PC-3 (cell line): ENCODE measurements at regions not wholly inside any gene's neighbourhood (a gene's known extent, or its start where the extent isn't known, plus 50 kb on each side); places are given as distances from the start of the nearest gene placed in this dataset.

Source experiments
- ATAC-seq: fragments of 200-7000 bp; cut with Tn5 transposase; 2 replicates; pipeline ENCODE4 v1.9.1; 2020; ENCODE audit warnings: mild to moderate bottlenecking, moderate library complexity
- BruUV-seq: library from RNA; stranded (reverse); fragments of 400-500 nt; replicated peaks from 2 replicates; lab custom pipeline; 2021; lab: Mats Ljungman, UMichigan
- CTCF ChIA-PET: fragments of 300-600 bp; sonication (Branson Sonifier 250); formaldehyde crosslinking; loops from one replicate; lab custom pipeline; 2022; ENCODE audit warnings: antibody characterized with exemption; lab: Charles Lee
- POLR2A ChIA-PET: fragments of 300-600 bp; sonication (Branson Sonifier 250); formaldehyde crosslinking; loops from one replicate; lab custom pipeline; 2022; ENCODE audit warnings: antibody characterized with exemption; ENCODE audit not compliant: unreplicated experiment; lab: Charles Lee
- DNase-seq: peaks from one replicate; pipeline ENCODE4 v3.0.0-alpha.2; 2015
- H2AFZ ChIP-seq: fragments of 300-600 bp; sonication (generic); 2 replicates; pipeline ENCODE4 v1.6.0; 2016; ENCODE audit warnings: antibody characterized with exemption, low read length
- H3F3A ChIP-seq: fragments of 300-600 bp; sonication (generic); one replicate; pipeline ENCODE4 v1.6.0; 2017; ENCODE audit warnings: antibody characterized with exemption, low read length, control low read depth, mild to moderate bottlenecking; ENCODE audit not compliant: unreplicated experiment
- H3K27ac ChIP-seq: fragments of 300-600 bp; sonication (generic); 2 replicates; pipeline ENCODE4 v1.5.1; 2016; ENCODE audit warnings: mild to moderate bottlenecking, low read length
- H3K27me3 ChIP-seq: fragments of 300-600 bp; sonication (generic); 2 replicates; pipeline ENCODE4 v1.6.1; 2016; ENCODE audit warnings: low read length, mixed read lengths
- H3K36me3 ChIP-seq: fragments of 300-600 bp; sonication (generic); 2 replicates; pipeline ENCODE4 v1.6.1; 2016; ENCODE audit warnings: low read depth, mixed run types, low read length, mixed read lengths
- H3K4me1 ChIP-seq: fragments of 300-600 bp; sonication (generic); 2 replicates; pipeline ENCODE4 v1.5.1; 2016; ENCODE audit warnings: low read length; ENCODE audit not compliant: insufficient read depth
- H3K4me2 ChIP-seq: fragments of 300-600 bp; sonication (generic); 2 replicates; pipeline ENCODE4 v1.6.0; 2016; ENCODE audit warnings: low read length
- H3K4me3 ChIP-seq: fragments of 300-600 bp; sonication (generic); 2 replicates; pipeline ENCODE4 v1.5.1; 2016; ENCODE audit warnings: mild to moderate bottlenecking, low read length, mixed read lengths
- H3K79me2 ChIP-seq: fragments of 300-600 bp; sonication (generic); 2 replicates; pipeline ENCODE4 v1.6.1; 2017; ENCODE audit warnings: low read length, mixed read lengths
- H3K9ac ChIP-seq: fragments of 300-600 bp; sonication (generic); 2 replicates; pipeline ENCODE4 v1.6.0; 2016; ENCODE audit warnings: mild to moderate bottlenecking, low read length
- H3K9me2 ChIP-seq: fragments of 300-600 bp; sonication (generic); replicated peaks from 2 replicates; pipeline ENCODE4 v1.6.1; 2016; ENCODE audit warnings: mixed run types, low read length, mixed read lengths
- H3K9me3 ChIP-seq: fragments of 300-600 bp; sonication (generic); 2 replicates; pipeline ENCODE4 v1.6.1; 2016; ENCODE audit warnings: low read length, mixed read lengths
- H4K20me1 ChIP-seq: fragments of 300-600 bp; sonication (generic); 2 replicates; pipeline ENCODE4 v1.6.1; 2016; ENCODE audit warnings: low read length, mixed read lengths
- CTCF ChIP-seq: fragments of 300-600 bp; sonication (generic); conservative IDR thresholded peaks from 2 replicates; pipeline ENCODE4 v1.5.1; 2017; ENCODE audit warnings: antibody characterized with exemption, low read depth, mild to moderate bottlenecking, low read length
- EZH2 ChIP-seq: fragments of 300-600 bp; sonication (generic); IDR thresholded peaks from one replicate; pipeline ENCODE4 v1.6.1; 2017; ENCODE audit warnings: antibody characterized with exemption, mild to moderate bottlenecking, low read length; ENCODE audit not compliant: unreplicated experiment
- EZH2phosphoT487 ChIP-seq: fragments of 300-600 bp; sonication (generic); IDR thresholded peaks from 2 replicates; pipeline ENCODE4 v1.6.1; 2018; ENCODE audit warnings: mild to moderate bottlenecking, antibody characterized with exemption, low read length, borderline replicate concordance
- intact Hi-C: fragments of 100-400 bp; cut with micrococcal nuclease; formaldehyde crosslinking; loops from 2 replicates; pipeline ENCODE4 v1.9.0; 2023

DNA sequence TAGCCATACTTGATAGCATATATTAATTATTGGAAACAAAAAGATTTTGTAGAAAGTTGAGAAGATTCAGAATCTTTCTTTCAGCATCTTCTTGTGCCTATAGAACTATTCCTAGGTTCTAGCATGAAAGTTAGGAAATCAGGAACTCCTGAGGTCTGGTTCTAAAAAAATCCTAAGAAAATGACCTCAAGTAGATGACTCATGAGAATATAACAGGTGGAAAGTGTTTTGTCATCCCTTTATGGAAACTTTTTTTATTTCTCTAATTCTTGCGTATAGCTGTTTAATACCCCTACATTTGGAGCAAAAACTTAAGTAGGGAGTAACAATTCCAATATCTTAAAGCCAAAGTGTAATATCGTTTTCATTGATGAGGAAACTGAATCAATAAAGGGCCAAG, 574.1 kb downstream of the NR2F1-AS1 start:
- H3K4me2 ChIP-seq: no peak overlapping the region
- no peaks in the 10 kb centered on the region for H3K9me3 ChIP-seq
- ATAC-seq: no peak
- H3K27me3 ChIP-seq: no peaks in the 10 kb centered on the region
- no peaks in the 10 kb centered on the region for H3K36me3 ChIP-seq
- peak; percentile 19 for DNase-seq
- no peaks in the 10 kb centered on the region for H3F3A ChIP-seq
- TF ChIP-seq EZH2: no peak
- no peak for TF ChIP-seq EZH2phosphoT487
- no peak for TF ChIP-seq CTCF
- no peaks in the 10 kb centered on the region for H3K4me1 ChIP-seq
- H3K9ac ChIP-seq: no peak overlapping the region
- H2AFZ ChIP-seq: no peak overlapping the region
- H3K79me2 ChIP-seq: no peaks in the 10 kb centered on the region
- H4K20me1 ChIP-seq: no peaks in the 10 kb centered on the region
- BruUV-seq: no TSS peak
- H3K9me2 ChIP-seq: 0 out of 2 replicates have a peak, but pooled peaks cover 5% of the 10 kb centered on the region
- ChIA-PET CTCF (interaction anchor here (0.7 kb wide), 1 partner anchor 699 kb away, joined by 3 read pairs; no protein-coding TSS in a partner anchor), POLR2A (no interaction called here)
- H3K27ac ChIP-seq: no peak overlapping the region
- no peak overlapping the region for H3K4me3 ChIP-seq
- intact Hi-C loops: no loop called here

DNA sequence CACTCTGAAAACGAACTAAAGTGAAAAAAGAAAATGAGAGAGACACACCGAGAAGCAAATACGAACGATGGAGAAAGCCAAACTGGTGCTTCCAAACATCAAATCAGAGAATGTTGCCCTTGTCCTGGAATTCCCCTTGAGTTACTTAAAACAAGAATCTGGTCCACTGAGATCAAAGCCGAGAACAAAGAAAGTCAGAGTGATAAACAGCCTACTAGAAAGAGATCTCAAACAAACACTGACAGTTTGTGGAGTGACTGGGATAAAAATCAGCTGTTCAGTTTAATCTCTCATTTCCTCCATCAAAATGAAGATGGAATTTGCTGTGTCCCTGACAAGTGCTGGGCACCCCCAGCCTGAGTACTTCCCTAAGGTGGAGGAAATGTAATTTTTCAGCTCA, 582.6 kb downstream of the NR2F1-AS1 start:
- Histone ChIP-seq H3K9me3 (no peaks in the 10 kb centered on the region), H3K27me3 (no peaks in the 10 kb centered on the region), H4K20me1 (no peaks in the 10 kb centered on the region), H3K9ac (no peak overlapping the region), H3K4me2 (no peak overlapping the region), H3K27ac (no peak overlapping the region), H3K36me3 (no peaks in the 10 kb centered on the region), H3K9me2 (no peaks in the 10 kb centered on the region), H2AFZ (no peak overlapping the region), H3K4me3 (no peak overlapping the region), H3K4me1 (no peaks in the 10 kb centered on the region), H3K79me2 (no peaks in the 10 kb centered on the region), H3F3A (no peaks in the 10 kb centered on the region)
- TF ChIP-seq CTCF (no peak), EZH2 (no peak), EZH2phosphoT487 (no peak)
- DNase-seq (no peak), ATAC-seq (no peak)
- CTCF ChIA-PET: no interaction called here
- BruUV-seq: no TSS peak
- intact Hi-C loops: no loop called here
- POLR2A ChIA-PET: no interaction called here

DNA sequence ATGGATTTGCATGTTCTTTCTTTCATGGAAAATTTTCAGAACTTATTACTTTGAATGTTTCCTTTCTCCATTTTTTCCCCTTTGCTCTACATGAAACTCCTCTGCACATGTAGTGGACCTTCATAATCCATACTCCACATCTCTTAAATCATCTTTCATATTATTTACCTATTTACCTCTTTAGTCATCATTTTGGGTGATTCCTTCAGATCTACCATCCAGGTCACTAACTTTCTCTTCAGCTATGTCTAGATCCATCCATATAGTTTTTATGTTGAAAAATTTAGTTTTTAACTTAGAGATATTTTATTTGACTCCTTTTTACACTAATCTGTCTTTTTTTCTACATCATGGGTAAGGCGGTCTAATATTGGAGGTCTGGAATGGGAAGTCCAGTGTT, 586.6 kb downstream of the NR2F1-AS1 start:
- ChIA-PET CTCF (no interaction called here), POLR2A (no interaction called here)
- H3K79me2 ChIP-seq: no peaks in the 10 kb centered on the region
- no peaks in the 10 kb centered on the region for H3K36me3 ChIP-seq
- H4K20me1 ChIP-seq: no peaks in the 10 kb centered on the region
- H3K9me3 ChIP-seq: no peaks in the 10 kb centered on the region
- intact Hi-C loops: no loop called here
- no peak for TF ChIP-seq EZH2phosphoT487
- no TSS peak for BruUV-seq
- DNase-seq (no peak), ATAC-seq (no peak)
- H2AFZ ChIP-seq: no peak overlapping the region
- H3K27ac ChIP-seq: no peak overlapping the region
- no peaks in the 10 kb centered on the region for H3F3A ChIP-seq
- H3K9ac ChIP-seq: no peak overlapping the region
- H3K4me2 ChIP-seq: no peak overlapping the region
- no peaks in the 10 kb centered on the region for H3K4me1 ChIP-seq
- no peaks in the 10 kb centered on the region for H3K9me2 ChIP-seq
- H3K4me3 ChIP-seq: no peak overlapping the region
- H3K27me3 ChIP-seq: no peaks in the 10 kb centered on the region
